Prostate gland (tissue), 2 donors: ENCODE measurements at regions not wholly inside any gene's neighbourhood (a gene's known extent, or its start where the extent isn't known, plus 50 kb on each side); places are given as distances from the start of the nearest gene placed in this dataset.
"Not testable (repeated sequence)": the region's sequence is repeated elsewhere in the genome, so short reads cannot be mapped to it uniquely, and the experiment has no call there.

Experiments used
- POLR2A ChIP-seq: fragments of 450-650 bp; IDR thresholded peaks from one replicate; pipeline ENCODE4 v1.6.1; 2016; ENCODE audit warnings: antibody characterized with exemption, mild to moderate bottlenecking
- POLR2AphosphoS5 ChIP-seq: sonication (generic); formaldehyde crosslinking; IDR thresholded peaks from one replicate; pipeline ENCODE4 v1.6.1; 2017; ENCODE audit warnings: antibody characterized with exemption
- TF ChIP-seq, protein P1 (sequence below), 4 experiments: fragments of 200-600 bp in 2 of 4; fragments of 450-650 bp in 2 of 4; sonication (generic) in 2 of 4; IDR thresholded peaks; 1 replicate in 3 of 4; 2 replicates in 1 of 4; pipeline ENCODE4 v1.5.1; 2016 to 2019; ENCODE audit warnings: antibody characterized with exemption in 4 of 4, mild to moderate bottlenecking in 2 of 4, moderate library complexity in 2 of 4

DNA sequence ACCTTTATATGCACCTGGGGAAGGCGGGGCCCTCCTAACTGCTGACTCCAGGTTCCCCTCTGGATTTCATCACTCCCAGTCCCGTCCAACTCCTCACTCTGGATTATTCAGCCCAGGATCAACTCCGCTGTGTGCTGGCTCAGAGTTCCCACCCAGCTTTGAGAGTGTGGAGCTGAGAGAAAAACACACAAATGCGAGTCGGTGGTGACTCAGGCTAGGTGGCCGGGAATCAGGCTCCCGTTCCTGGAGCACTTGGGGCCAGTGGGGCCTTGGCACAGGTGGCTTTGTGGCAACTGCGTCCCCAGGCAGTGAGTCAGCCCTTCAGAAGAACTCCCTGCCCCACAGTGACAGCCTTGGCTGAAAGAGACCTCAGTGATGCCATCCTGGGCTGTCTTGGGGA is 139.1 kb downstream of the TNFRSF13B start:
- TF ChIP-seq, protein P1, sequence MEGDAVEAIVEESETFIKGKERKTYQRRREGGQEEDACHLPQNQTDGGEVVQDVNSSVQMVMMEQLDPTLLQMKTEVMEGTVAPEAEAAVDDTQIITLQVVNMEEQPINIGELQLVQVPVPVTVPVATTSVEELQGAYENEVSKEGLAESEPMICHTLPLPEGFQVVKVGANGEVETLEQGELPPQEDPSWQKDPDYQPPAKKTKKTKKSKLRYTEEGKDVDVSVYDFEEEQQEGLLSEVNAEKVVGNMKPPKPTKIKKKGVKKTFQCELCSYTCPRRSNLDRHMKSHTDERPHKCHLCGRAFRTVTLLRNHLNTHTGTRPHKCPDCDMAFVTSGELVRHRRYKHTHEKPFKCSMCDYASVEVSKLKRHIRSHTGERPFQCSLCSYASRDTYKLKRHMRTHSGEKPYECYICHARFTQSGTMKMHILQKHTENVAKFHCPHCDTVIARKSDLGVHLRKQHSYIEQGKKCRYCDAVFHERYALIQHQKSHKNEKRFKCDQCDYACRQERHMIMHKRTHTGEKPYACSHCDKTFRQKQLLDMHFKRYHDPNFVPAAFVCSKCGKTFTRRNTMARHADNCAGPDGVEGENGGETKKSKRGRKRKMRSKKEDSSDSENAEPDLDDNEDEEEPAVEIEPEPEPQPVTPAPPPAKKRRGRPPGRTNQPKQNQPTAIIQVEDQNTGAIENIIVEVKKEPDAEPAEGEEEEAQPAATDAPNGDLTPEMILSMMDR (IDR thresholded peaks at IDR 0.05): not testable (repeated sequence)
- TF ChIP-seq POLR2AphosphoS5, POLR2A: not testable (repeated sequence)
